ENCODE measurements at regions not wholly inside any gene's neighbourhood (a gene's known extent, or its start where the extent isn't known, plus 50 kb on each side); places are given as distances from the start of the nearest gene placed in this dataset.
"Not testable (repeated sequence)": the region's sequence is repeated elsewhere in the genome, so short reads cannot be mapped to it uniquely, and the experiment has no call there.

DNA sequence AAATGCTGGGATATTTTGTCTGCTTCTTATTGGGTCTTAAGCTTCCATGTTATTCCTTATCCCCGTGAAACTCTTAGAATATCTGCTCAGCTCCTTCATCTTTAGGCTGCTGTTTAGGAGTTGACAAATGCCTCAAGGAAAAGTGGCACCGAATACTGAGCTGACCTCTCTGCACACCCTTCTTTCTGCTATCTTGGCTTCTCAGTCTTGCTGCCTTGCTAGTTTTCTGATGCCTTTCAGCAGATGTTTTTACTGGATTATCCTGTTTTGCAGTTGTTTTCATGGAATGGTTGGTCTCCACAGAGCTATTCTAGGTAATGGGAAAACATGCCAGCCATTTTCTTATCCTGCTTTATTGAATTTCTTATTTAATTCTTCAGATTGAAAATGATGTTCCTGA lies 86.3 kb downstream of the GYPE start:
- intact Hi-C loops (cut with micrococcal nuclease) = no loop called here
- Mint-ChIP-seq H3K36me3 (ENCODE audit: low read depth) (no peaks in the 10 kb centered on the region), H3K4me3 (no peak overlapping the region), H3K9me3 (no peaks in the 10 kb centered on the region), H3K27me3 (no peaks in the 10 kb centered on the region), H3K27ac (no peak overlapping the region), H3K4me1 (ENCODE audit: low read depth) (no peaks in the 10 kb centered on the region)

DNA sequence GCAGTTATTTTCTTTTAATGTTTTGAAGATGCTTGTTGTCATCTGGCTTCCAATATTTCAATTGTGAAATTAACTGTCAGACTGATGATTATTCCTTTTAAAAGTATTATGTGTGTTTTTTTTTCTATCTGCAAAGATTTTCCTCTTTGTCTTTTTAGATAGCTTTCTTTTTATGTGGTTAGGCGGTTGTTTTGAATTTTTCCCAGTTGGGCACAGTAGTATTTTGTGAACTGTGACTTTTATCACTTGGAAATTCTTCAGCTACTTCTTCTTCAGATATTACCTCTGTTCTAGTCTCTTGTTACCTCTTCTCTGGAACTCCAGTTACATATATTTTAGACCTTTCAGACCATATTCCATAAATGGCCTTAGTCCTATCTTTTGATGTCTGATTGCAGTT lies 87.5 kb downstream of the GYPE start:
- H3K27me3 Mint-ChIP-seq; H3K4me1 Mint-ChIP-seq (ENCODE audit: low read depth); H3K4me3 Mint-ChIP-seq; intact Hi-C loops (cut with micrococcal nuclease); H3K27ac Mint-ChIP-seq; H3K9me3 Mint-ChIP-seq; H3K36me3 Mint-ChIP-seq (ENCODE audit: low read depth): not testable (repeated sequence)

DNA sequence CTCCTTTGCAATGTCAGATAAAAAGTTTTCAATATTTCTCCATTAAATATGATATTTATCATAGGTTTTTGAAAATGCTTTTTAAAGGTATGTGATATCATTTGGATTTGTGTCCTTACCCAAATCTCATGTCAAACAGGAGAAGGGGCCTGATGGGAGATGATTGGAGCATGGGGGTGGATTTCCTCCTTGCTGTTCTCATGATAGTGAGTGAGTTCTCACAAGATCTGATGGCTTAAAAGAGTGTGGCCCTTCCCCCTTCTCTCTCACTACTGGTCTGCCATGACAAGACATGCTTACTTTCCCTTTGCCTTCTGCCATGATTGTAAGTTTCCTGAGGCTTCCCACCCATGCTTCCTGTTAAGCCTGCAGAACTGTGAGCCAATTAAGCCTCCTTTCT lies 90.0 kb downstream of the GYPE start:
- H3K36me3 Mint-ChIP-seq (ENCODE audit: low read depth); H3K27ac Mint-ChIP-seq; H3K4me3 Mint-ChIP-seq; intact Hi-C loops (cut with micrococcal nuclease); H3K4me1 Mint-ChIP-seq (ENCODE audit: low read depth); H3K27me3 Mint-ChIP-seq; H3K9me3 Mint-ChIP-seq: not testable (repeated sequence)

DNA sequence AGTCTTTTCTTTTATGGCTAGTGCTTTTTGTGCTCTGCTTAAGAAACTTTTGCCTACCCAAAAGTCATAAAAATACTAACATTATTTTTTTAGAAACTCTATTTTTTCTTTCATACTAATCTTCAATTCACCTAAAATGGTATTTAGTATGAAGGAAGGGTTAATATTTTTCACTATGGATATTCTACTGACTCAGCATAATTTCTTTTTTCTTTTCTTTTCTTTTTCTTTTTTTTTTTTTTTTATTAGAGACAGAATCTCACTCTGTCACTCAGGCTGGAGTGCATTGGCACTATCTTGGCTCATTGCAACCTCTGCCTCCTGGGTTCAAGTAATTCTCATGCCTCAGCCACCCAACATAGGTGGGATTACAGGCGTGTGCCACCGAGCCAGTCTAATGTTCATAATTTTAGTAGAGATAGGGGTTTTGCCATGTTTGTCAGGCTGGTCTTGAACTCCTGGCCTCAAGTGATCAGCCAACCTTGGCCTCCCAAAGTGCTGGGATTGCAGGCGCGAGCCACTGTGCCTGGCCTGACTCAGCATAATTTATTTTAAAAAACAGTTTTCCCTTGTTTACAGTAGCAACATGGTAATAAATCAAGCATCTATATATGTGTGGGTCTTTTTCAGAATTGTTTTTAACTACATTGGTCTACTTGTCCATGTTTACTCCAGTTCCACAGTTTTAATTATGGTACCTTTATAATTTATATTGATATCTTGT lies 91.8 kb downstream of the GYPE start:
- H3K4me1 Mint-ChIP-seq (ENCODE audit: low read depth); intact Hi-C loops (cut with micrococcal nuclease); H3K27ac Mint-ChIP-seq; H3K36me3 Mint-ChIP-seq (ENCODE audit: low read depth); H3K4me3 Mint-ChIP-seq; H3K9me3 Mint-ChIP-seq; H3K27me3 Mint-ChIP-seq: not testable (repeated sequence)

DNA sequence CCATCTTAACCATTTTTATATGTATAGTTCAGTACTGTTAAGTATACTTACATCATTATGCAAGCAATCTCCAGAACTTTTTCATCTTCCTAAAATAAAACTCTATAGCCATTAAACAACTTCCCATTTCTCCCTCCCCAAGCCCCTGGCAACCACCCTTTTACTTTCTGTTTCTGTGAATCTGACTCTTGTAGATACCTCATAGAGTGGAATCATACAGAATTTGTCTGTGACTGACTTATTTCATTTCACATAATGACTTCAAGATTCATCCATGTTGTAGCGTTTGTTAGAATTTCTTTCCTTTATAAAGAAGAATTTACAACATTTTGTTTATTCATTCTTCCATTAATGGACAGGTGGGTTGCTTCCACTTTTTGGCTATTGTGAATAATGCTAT lies 91.2 kb upstream of the FREM3 start:
- H3K9me3 Mint-ChIP-seq; H3K4me1 Mint-ChIP-seq (ENCODE audit: low read depth); H3K27me3 Mint-ChIP-seq; H3K36me3 Mint-ChIP-seq (ENCODE audit: low read depth); intact Hi-C loops (cut with micrococcal nuclease); H3K4me3 Mint-ChIP-seq; H3K27ac Mint-ChIP-seq: not testable (repeated sequence)

DNA sequence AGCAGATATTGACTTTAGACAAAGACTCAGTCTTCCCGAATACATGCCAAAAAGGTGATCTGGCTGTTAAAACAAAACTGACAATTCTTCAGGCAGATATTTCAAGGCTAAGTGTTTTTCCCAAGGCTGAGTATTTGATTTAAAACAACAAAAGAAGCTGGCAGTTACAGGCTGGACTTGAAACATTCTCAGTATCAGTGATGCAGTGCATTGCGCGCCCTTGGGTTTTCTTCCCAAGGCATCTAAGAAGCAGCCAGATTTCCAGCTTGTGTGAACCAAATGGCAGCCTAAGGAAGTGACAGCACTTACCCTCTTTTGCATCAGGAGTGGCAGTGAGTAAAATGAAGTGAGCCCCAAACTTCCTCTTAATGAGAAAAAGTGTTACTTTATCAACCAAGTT lies 90.0 kb upstream of the FREM3 start:
- H3K4me3 Mint-ChIP-seq; H3K9me3 Mint-ChIP-seq; H3K4me1 Mint-ChIP-seq (ENCODE audit: low read depth); intact Hi-C loops (cut with micrococcal nuclease); H3K27me3 Mint-ChIP-seq; H3K27ac Mint-ChIP-seq; H3K36me3 Mint-ChIP-seq (ENCODE audit: low read depth): not testable (repeated sequence)

DNA sequence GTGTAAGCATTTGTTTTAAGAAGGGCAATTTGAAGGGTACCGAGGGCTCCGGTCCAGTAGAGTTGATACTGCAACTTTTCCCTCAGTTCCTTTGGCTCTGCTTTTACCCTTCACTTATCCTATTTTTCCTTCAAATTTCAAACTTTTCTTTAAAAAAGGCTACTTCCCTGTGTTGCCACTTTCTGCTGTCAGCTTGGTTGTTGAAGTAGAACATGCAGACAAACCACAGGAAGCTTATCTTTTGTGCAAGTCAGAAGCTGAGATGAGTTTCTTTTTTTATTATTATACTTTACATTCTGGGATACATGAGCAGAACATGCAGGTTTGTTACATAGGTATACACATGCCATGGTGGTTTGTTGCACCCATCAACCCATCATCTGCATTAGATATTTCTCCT lies 89.1 kb upstream of the FREM3 start:
- intact Hi-C loops (cut with micrococcal nuclease); H3K36me3 Mint-ChIP-seq (ENCODE audit: low read depth); H3K4me3 Mint-ChIP-seq; H3K9me3 Mint-ChIP-seq; H3K27ac Mint-ChIP-seq; H3K27me3 Mint-ChIP-seq; H3K4me1 Mint-ChIP-seq (ENCODE audit: low read depth): not testable (repeated sequence)

DNA sequence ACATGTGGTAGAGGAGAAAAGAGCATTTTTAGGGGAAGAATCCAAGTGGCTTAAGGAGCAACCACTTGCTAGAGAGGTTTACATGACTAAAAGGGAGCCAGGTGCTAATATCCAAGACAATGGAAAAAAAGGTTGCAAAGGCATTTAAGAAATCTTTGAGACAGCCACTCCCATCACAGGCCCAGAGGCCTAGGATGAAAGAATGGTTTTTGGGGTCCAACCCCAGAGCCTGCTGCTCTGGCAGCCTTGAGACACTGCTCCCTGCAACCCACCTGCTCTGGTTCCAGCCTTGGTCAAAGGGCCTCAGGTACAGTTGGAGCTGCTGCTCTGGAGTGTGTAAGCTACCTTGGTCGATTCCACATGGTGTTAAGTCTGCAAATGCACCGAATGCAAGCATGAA lies 84.1 kb upstream of the FREM3 start:
- no peaks in the 10 kb centered on the region for H3K9me3 Mint-ChIP-seq
- no peaks in the 10 kb centered on the region for H3K4me1 Mint-ChIP-seq (ENCODE audit: low read depth)
- no peak overlapping the region for H3K4me3 Mint-ChIP-seq
- H3K36me3 Mint-ChIP-seq (ENCODE audit: low read depth) = no peaks in the 10 kb centered on the region
- no peaks in the 10 kb centered on the region for H3K27me3 Mint-ChIP-seq
- intact Hi-C loops (cut with micrococcal nuclease) = no loop called here
- no peak overlapping the region for H3K27ac Mint-ChIP-seq

DNA sequence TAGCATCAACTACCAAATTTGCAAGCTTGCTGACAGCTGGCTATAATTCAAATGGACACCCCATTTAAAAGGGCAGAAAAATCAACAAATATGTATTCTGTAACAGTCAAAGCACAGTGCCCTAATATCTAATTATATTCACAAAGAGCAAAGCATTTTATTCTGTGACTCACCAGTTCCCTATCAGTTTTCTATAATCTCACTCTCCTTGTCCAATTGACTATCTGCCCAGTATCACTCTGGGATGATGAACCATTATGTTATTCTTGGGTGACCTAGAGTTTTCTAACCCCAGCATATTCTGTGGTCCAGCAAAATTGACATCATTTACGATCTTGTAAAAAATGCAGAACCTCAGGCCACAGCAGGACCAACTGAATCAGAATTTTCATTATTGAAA lies 82.0 kb upstream of the FREM3 start:
- Mint-ChIP-seq H3K27ac (no peak overlapping the region), H3K4me1 (ENCODE audit: low read depth) (no peaks in the 10 kb centered on the region), H3K4me3 (no peak overlapping the region), H3K27me3 (no peaks in the 10 kb centered on the region), H3K9me3 (no peaks in the 10 kb centered on the region), H3K36me3 (ENCODE audit: low read depth) (no peaks in the 10 kb centered on the region)
- intact Hi-C loops (cut with micrococcal nuclease) = no loop called here

DNA sequence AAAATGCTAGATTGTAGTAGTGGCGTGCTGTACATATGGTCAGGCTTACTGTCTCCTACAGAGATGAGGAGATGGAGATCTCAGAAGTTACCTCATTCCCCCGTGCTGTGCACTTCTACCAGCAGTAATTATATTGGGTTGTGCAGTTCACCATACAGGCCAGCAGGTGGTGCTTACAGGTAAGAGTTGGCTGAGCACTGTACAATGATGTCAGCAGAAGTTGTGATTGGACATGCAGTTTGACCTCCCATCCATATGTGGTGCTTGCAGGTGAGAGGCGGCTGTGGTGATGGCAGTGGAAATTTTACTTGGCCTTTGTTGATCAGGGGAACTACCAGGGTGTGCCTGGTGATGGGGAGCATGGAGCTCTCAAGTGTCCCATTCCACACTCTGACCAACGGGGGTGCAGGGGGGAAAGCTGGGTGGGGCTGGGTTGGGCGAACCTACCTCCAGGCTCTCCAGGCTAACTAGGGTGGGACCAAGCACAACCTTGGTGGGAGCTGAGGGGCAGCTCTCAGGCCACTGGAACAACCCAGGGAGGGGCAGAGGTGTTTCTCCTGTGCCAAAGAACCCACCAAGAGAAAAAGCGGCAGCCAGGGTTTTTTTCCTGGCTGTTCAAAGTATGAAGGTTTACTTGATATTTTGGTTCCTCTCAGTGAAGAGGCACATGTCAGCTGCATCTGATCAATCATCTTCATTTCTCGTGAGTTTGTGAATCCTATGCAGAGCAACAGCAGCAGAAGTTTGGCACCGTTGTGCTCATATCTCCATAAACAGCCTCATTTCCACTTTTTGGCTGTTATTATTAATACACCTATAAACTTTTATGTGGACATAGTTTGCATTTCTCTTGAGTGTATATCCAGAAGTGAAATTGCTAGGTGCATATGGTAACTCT lies 73.8 kb upstream of the FREM3 start:
- no peaks in the 10 kb centered on the region for H3K36me3 Mint-ChIP-seq (ENCODE audit: low read depth)
- no peaks in the 10 kb centered on the region for H3K4me1 Mint-ChIP-seq (ENCODE audit: low read depth)
- no peaks in the 10 kb centered on the region for H3K27me3 Mint-ChIP-seq
- intact Hi-C loops (cut with micrococcal nuclease) = loop anchor here (5.0 to 10.0 kb wide), 2 partner anchors 251 to 368 kb away; partner anchors contain the start of gene GYPA
- no peak overlapping the region for H3K27ac Mint-ChIP-seq
- H3K4me3 Mint-ChIP-seq = no peak overlapping the region
- no peaks in the 10 kb centered on the region for H3K9me3 Mint-ChIP-seq

DNA sequence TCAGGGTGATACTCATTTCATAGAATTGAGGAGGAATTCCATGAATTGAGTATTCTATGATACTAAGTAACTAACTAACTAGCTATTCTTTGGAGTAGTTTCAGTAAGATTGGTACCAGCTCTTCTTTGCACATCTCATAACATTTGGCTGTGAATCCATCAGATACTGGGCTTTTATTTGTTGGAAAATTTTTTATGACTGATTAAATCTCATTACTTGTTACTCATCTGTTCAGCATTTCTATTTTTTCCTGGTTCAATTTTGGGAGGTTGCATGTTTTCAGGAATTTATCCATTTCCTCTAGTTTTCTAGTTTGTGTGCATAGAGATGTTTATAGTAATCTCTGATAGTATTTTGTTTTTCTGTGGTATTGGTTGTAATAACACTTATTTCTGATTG lies 70.8 kb upstream of the FREM3 start:
- no peaks in the 10 kb centered on the region for H3K4me1 Mint-ChIP-seq (ENCODE audit: low read depth)
- H3K36me3 Mint-ChIP-seq (ENCODE audit: low read depth) = no peaks in the 10 kb centered on the region
- intact Hi-C loops (cut with micrococcal nuclease) = loop anchor here (5.0 to 10.0 kb wide), 2 partner anchors 254 to 371 kb away; partner anchors contain the start of gene GYPA
- no peaks in the 10 kb centered on the region for H3K27me3 Mint-ChIP-seq
- no peak overlapping the region for H3K4me3 Mint-ChIP-seq
- no peaks in the 10 kb centered on the region for H3K9me3 Mint-ChIP-seq
- H3K27ac Mint-ChIP-seq = no peak overlapping the region

DNA sequence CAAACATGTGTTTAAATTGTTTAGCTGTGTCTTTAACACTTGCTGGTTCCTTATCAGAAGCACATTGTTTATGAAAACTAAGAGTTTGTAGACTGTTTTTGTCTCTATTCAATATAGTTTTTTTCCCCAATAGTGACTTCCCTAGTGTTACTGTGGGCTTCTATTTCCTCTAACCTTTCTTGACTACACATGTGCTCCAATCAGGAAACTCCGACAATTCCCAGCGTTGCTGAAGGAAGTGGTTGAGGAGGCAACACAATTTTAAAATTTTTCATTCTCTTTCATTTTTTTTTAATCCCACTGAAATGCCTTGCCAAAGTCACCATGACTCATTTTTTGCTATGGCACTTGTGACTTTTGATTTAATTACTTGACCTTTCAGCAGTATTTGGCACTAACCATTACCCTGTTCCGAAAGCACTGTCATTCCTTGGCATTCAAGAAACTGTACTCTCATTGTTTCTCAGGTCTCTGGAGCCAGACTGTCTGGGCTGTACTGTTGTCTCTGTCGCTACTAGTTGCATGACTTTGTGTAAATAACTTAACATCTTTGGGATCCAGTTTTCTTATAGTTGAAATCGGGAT lies 67.6 kb upstream of the FREM3 start:
- H3K27me3 Mint-ChIP-seq = no peaks in the 10 kb centered on the region
- no peak overlapping the region for H3K4me3 Mint-ChIP-seq
- H3K4me1 Mint-ChIP-seq (ENCODE audit: low read depth) = no peaks in the 10 kb centered on the region
- no peak overlapping the region for H3K27ac Mint-ChIP-seq
- H3K9me3 Mint-ChIP-seq = no peaks in the 10 kb centered on the region
- no peaks in the 10 kb centered on the region for H3K36me3 Mint-ChIP-seq (ENCODE audit: low read depth)
- intact Hi-C loops (cut with micrococcal nuclease) = no loop called here

DNA sequence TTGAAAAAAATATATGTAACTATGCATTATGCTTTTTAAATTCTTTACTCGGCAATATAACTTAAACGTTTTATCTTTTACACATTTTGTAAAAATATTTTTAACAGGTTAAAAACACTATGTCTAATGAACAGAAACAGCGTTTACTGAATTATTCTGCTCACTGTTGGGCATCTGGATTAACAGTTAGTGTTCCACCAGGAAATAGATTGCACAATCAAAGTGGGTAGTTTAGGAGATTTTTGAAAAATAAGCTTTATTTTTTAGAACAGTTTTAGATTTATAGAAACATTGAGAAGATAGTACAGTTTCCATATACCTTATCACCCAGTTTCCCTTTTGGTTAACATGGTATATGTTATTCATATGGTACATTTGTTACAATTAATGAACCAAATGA lies 63.1 kb upstream of the FREM3 start:
- no peaks in the 10 kb centered on the region for H3K4me1 Mint-ChIP-seq (ENCODE audit: low read depth)
- intact Hi-C loops (cut with micrococcal nuclease) = no loop called here
- no peaks in the 10 kb centered on the region for H3K9me3 Mint-ChIP-seq
- H3K4me3 Mint-ChIP-seq = no peak overlapping the region
- no peaks in the 10 kb centered on the region for H3K36me3 Mint-ChIP-seq (ENCODE audit: low read depth)
- H3K27ac Mint-ChIP-seq = no peak overlapping the region
- H3K27me3 Mint-ChIP-seq = no peaks in the 10 kb centered on the region

DNA sequence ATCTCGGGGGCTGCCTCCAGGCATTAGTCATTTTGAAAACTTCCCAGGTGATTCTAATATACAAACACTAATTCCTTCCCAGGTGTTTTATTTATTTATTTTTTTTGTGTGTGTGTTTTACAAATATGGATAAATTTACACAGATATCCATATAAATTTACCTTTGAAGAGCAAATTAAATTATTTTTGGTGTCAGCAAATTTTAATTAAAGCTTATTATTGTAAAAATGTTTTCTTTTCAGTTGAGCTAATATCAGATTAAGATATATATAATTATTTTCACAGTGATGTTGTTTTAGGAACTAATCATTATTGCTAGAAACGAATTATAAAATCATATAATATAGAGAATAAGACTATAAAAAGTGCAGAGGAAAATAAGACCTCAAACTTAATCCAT lies 62.0 kb upstream of the FREM3 start:
- Mint-ChIP-seq H3K27me3 (no peaks in the 10 kb centered on the region), H3K4me3 (no peak overlapping the region), H3K36me3 (ENCODE audit: low read depth) (no peaks in the 10 kb centered on the region), H3K27ac (no peak overlapping the region), H3K9me3 (no peaks in the 10 kb centered on the region), H3K4me1 (ENCODE audit: low read depth) (no peaks in the 10 kb centered on the region)
- intact Hi-C loops (cut with micrococcal nuclease) = no loop called here
